GM12878 (cell line): ENCODE measurements at regions not wholly inside any gene's neighbourhood (a gene's known extent, or its start where the extent isn't known, plus 50 kb on each side); places are given as distances from the start of the nearest gene placed in this dataset.
A peak's percentile ranks its signal among the peaks of the same experiment; 100 is the strongest.

Experiments used
- ATAC-seq: fragments of 200-7000 bp; cut with Tn5 transposase; 3 replicates; pipeline ENCODE4 v1.9.1; 2020; ENCODE audit warnings: mild to moderate bottlenecking, moderate library complexity
- BruUV-seq: library from RNA; stranded (reverse); fragments of 400-500 nt; replicated peaks from 2 replicates; lab custom pipeline; 2021; lab: Mats Ljungman, UMichigan
- CTCF ChIA-PET: fragments of 300-600 bp; sonication (Branson Sonifier 250); formaldehyde crosslinking; extraction: SDS; loops from one replicate; lab custom pipeline; 2021; ENCODE audit warnings: inconsistent platforms; lab: Yijun Ruan, JAX
- POLR2A ChIA-PET: fragments of 350-600 bp; formaldehyde crosslinking; extraction: SDS; loops from one replicate; lab custom pipeline; 2021; ENCODE audit warnings: inconsistent platforms; lab: Charles Lee
- RAD21 ChIA-PET: fragments of 300-600 bp; sonication (Branson Sonifier 250); formaldehyde crosslinking; loops from one replicate; lab custom pipeline; 2023; ENCODE audit warnings: antibody characterized with exemption; ENCODE audit not compliant: unreplicated experiment; lab: Charles Lee
- SMC1A ChIA-PET: fragments of 300-600 bp; sonication (Branson Sonifier 250); formaldehyde crosslinking; loops from one replicate; lab custom pipeline; 2023; ENCODE audit not compliant: unreplicated experiment, uncharacterized antibody; lab: Charles Lee
- DNase-seq: peaks from one replicate; pipeline ENCODE4 v3.0.0-alpha.2; 2011; ENCODE audit warnings: low read depth, low spot score
- FAIRE-seq: peaks from 3 replicates; lab custom pipeline; 2011; peaks lifted over from hg19 to GRCh38; lab: Jason Lieb, UNC
- H2AFZ ChIP-seq: 2 replicates; pipeline ENCODE4 v1.6.0; 2011; ENCODE audit warnings: low read depth, low read length, control low read depth; ENCODE audit not compliant: control insufficient read depth
- H3K27ac ChIP-seq: 2 replicates; pipeline ENCODE4 v1.5.1; 2011; ENCODE audit warnings: control low read depth; ENCODE audit not compliant: control insufficient read depth, insufficient read depth
- H3K27me3 ChIP-seq, 2 experiments: replicated peaks in 1 of 2; 2 replicates each; pipeline versions ENCODE4 v1.6.0 to v1.6.1; 2011; ENCODE audit warnings: low read length in 1 of 2; ENCODE audit not compliant: control insufficient read depth in 2 of 2, insufficient read depth in 2 of 2
- H3K36me3 ChIP-seq, 2 experiments: 2 replicates each; pipeline ENCODE4 v1.5.1; 2011; ENCODE audit warnings: low read length in 1 of 2; ENCODE audit not compliant: control insufficient read depth in 2 of 2, insufficient read depth in 2 of 2
- H3K4me1 ChIP-seq: 2 replicates; pipeline ENCODE4 v1.6.1; 2011; ENCODE audit warnings: mild to moderate bottlenecking, low read length, moderate library complexity, mixed read lengths; ENCODE audit not compliant: control insufficient read depth, insufficient read depth
- H3K4me2 ChIP-seq: 2 replicates; pipeline ENCODE4 v1.6.0; 2011; ENCODE audit warnings: control low read depth; ENCODE audit not compliant: control insufficient read depth, insufficient read depth
- H3K4me3 ChIP-seq: fragments of 200-600 bp; sonication (generic); 2 replicates; pipeline ENCODE4 v1.5.1; 2016
- H3K79me2 ChIP-seq: 2 replicates; pipeline ENCODE4 v1.6.0; 2011; ENCODE audit warnings: low read length; ENCODE audit not compliant: control insufficient read depth, insufficient read depth
- H3K9ac ChIP-seq: 2 replicates; pipeline ENCODE4 v1.8.0; 2011; ENCODE audit warnings: low read length, control low read depth, mixed read lengths; ENCODE audit not compliant: control insufficient read depth, insufficient read depth
- H3K9me3 ChIP-seq: replicated peaks from 3 replicates; pipeline ENCODE4 v1.5.1; 2011; ENCODE audit warnings: mild to moderate bottlenecking, low read length; ENCODE audit not compliant: control insufficient read depth, insufficient read depth
- H4K20me1 ChIP-seq: 2 replicates; pipeline ENCODE4 v1.6.0; 2011; ENCODE audit not compliant: control insufficient read depth, insufficient read depth
- ELK1 ChIP-seq: IDR thresholded peaks from 2 replicates; pipeline ENCODE4 v1.6.1; 2012; ENCODE audit warnings: low read depth, low read length, improper control_type of control experiment
- IKZF1 ChIP-seq: fragments of 450-650 bp; conservative IDR thresholded peaks from 2 replicates; pipeline ENCODE4 v1.6.1; 2017; ENCODE audit warnings: antibody characterized with exemption, mild to moderate bottlenecking
- KDM1A ChIP-seq: fragments of 200-600 bp; sonication (generic); IDR thresholded peaks from 2 replicates; pipeline ENCODE4 v1.6.1; 2016; ENCODE audit warnings: borderline replicate concordance
- MTA2 ChIP-seq: fragments of 450-650 bp; IDR thresholded peaks from 2 replicates; pipeline ENCODE4 v1.6.1; 2016; ENCODE audit warnings: low read depth, mild to moderate bottlenecking, moderate library complexity
- POLR2AphosphoS5 ChIP-seq: IDR thresholded peaks from 2 replicates; pipeline ENCODE4 v1.6.1; 2011; ENCODE audit warnings: mild to moderate bottlenecking, low read length, inconsistent platforms
- RAD51 ChIP-seq: fragments of 450-650 bp; IDR thresholded peaks from 2 replicates; pipeline ENCODE4 v1.6.1; 2016; ENCODE audit warnings: moderate library complexity, mild to moderate bottlenecking, inconsistent platforms
- RELA ChIP-seq: fragments of 450-650 bp; IDR thresholded peaks from 2 replicates; pipeline ENCODE4 v1.8.0; 2014; ENCODE audit warnings: borderline replicate concordance; ENCODE audit not compliant: partially characterized antibody
- USF1 ChIP-seq: IDR thresholded peaks from 2 replicates; pipeline ENCODE4 v1.6.1; 2011; ENCODE audit warnings: borderline replicate concordance, low read depth, mild to moderate bottlenecking, moderate library complexity, mixed read lengths, low read length; ENCODE audit not compliant: insufficient read depth; ENCODE audit errors: extremely low read length
- ZBED1 ChIP-seq: IDR thresholded peaks from 2 replicates; pipeline ENCODE4 v1.6.1; 2016; ENCODE audit warnings: borderline replicate concordance
- WGBS: methylation state at CpG from one replicate; pipeline ENCODE4 v1.1.6; 2016; ENCODE audit warnings: low lambda C conversion rate; ENCODE audit not compliant: insufficient replicate concordance, insufficient coverage; ENCODE audit errors: missing lambda C conversion rate; 5-methylcytosine and 5-hydroxymethylcytosine counted together
- in situ Hi-C: fragments of 300-500 bp; cut with MboI; formaldehyde crosslinking; loops from 9 replicates; pipeline ENCODE4 v1.14.3; 2018; ENCODE audit warnings: mixed read lengths
- intact Hi-C: fragments of 100-400 bp; cut with micrococcal nuclease; formaldehyde crosslinking; loops from one replicate; pipeline ENCODE4 v1.14.2; 2022; ENCODE audit not compliant: unreplicated experiment

- DNase-seq (no peak), FAIRE-seq (no peak), ATAC-seq (no peak)
- H3K36me3 ChIP-seq: no peaks in the 10 kb centered on the region
- ChIA-PET RAD21 (no interaction called here), SMC1A (no interaction called here), POLR2A (no interaction called here), CTCF (no interaction called here)
- peaks cover 3% of the 10 kb centered on the region; the same call in 2 of the 3 replicates for H3K9me3 ChIP-seq
- H3K27me3 ChIP-seq: no peaks in the 10 kb centered on the region
- no TSS peak for BruUV-seq
- H2AFZ ChIP-seq: 0 out of 2 replicates have a peak overlapping the region, but pooled peaks have one; percentile 11
- no peaks in the 10 kb centered on the region for H3K79me2 ChIP-seq
- H3K4me3 ChIP-seq: no peak overlapping the region
- H4K20me1 ChIP-seq: no peaks in the 10 kb centered on the region
- H3K4me2 ChIP-seq: 0 out of 2 replicates have a peak overlapping the region, but pooled peaks have one; percentile 13
- peaks cover 12% of the 10 kb centered on the region for H3K4me1 ChIP-seq
- no peak overlapping the region for H3K27ac ChIP-seq
- WGBS: 51% methylated on average over 21 of the region's 22 CpGs
- no peak overlapping the region for H3K9ac ChIP-seq
- in situ Hi-C loops (no loop called here), intact Hi-C loops (no loop called here)
- no peak for TF ChIP-seq USF1
- TF ChIP-seq POLR2AphosphoS5: no peak
- no peak for TF ChIP-seq ZBED1
- TF ChIP-seq RELA: no peak
Observed at GRCh38 chr6:163750431-163751031, 336.0 kb downstream of the QKI start.

GRCh38 chr6:163748886-163749285 lies 334.4 kb downstream of the QKI start:
- Histone ChIP-seq H3K4me2 (no peak overlapping the region), H3K79me2 (no peaks in the 10 kb centered on the region), H3K9me3 (peaks cover 3% of the 10 kb centered on the region; the same call in 2 of the 3 replicates), H3K4me1 (peaks cover 12% of the 10 kb centered on the region), H3K27ac (no peak overlapping the region), H4K20me1 (no peaks in the 10 kb centered on the region), H3K9ac (no peak overlapping the region), H2AFZ (no peak overlapping the region), H3K4me3 (no peak overlapping the region), H3K36me3 (no peaks in the 10 kb centered on the region), H3K27me3 (no peaks in the 10 kb centered on the region)
- ChIA-PET RAD21 (no interaction called here), POLR2A (no interaction called here), CTCF (no interaction called here), SMC1A (no interaction called here)
- in situ Hi-C loops (no loop called here), intact Hi-C loops (no loop called here)
- WGBS: 68% methylated on average over 14 of the region's 15 CpGs
- FAIRE-seq (no peak), ATAC-seq (no peak), DNase-seq (no peak)
- TF ChIP-seq ELK1 (no peak), IKZF1 (no peak), RAD51 (no peak), MTA2 (no peak), KDM1A (no peak)
- BruUV-seq: no TSS peak
